NCI-H82 treated with DMSO at 0.1 percent for 48 hours (cell line): ENCODE measurements at regions not wholly inside any gene's neighbourhood (a gene's known extent, or its start where the extent isn't known, plus 50 kb on each side); places are given as distances from the start of the nearest gene placed in this dataset.

Experiments used
- DNase-seq: peaks from one replicate; lab custom pipeline; 2025; ENCODE audit not compliant: unreplicated experiment; lab: John Stamatoyannopoulos, UW

DNA sequence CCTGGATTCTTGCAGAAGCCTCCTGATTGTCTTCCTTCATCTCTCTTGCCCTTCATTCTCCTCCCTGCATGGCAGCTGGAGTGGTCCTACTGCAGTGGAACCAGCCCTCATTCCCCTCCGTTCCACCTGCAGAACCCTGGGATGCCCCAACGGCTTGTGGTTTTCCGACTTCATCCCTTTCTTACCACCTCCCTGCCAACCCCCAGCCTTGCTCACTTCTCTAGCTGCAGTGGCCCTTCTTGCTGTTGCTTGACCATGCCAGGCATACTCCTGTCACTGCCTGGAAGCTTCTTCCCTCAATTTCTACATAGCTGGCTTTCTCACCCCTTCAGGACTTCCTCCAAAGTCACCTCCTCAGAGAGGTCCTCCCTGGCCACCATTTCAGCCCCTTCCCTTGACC lies 123.3 kb downstream of the BEGAIN start:
- DNase-seq = no peak

- no peak for DNase-seq
These were observed 120.9 kb downstream of the BEGAIN start for GRCh38 chr14:100466111-100466856.

GRCh38 chr14:100467046-100467750 lies 120.0 kb downstream of the BEGAIN start:
- no peak for DNase-seq

DNA sequence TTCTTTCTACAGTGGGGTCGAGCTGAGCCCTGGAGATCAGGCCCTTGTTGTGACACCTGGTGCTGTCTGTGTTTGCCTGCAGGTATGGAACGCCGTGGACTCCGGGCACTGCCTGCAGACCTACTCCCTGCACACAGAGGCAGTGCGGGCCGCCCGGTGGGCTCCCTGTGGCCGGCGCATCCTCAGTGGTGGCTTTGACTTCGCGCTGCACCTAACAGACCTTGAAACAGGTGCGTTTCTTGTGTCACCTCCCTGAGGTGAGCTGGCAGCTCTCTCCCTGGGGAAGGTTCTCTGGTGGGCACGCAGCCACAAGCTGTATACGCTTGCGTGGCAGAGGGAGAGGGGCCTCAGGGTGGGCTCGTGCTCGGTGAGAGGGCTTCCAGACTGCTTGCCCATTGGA lies 119.3 kb downstream of the BEGAIN start:
- DNase-seq = no peak

DNA sequence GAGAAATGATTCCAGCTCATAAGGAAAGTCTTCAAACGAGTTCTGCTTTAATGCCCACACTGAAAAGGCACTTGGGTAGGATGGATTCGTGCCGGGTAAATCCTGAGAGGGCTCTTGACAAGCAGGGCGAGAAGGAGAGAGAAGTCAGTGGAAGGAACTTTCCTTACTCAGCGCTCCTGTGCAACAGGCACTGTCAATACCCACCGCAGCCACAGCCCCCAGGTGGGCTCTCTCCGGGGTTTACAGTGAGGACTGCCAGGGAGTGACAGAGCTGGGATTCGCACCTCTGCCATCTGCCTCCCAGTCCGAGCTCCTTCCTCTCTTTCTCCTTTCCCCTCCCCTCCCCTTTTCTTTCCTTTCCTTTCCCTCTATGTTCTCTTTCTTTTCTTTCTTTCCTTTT lies 118.7 kb downstream of the BEGAIN start:
- DNase-seq = no peak

- DNase-seq = no peak
These were observed 117.3 kb downstream of the BEGAIN start for GRCh38 chr14:100469632-100470522.

DNA sequence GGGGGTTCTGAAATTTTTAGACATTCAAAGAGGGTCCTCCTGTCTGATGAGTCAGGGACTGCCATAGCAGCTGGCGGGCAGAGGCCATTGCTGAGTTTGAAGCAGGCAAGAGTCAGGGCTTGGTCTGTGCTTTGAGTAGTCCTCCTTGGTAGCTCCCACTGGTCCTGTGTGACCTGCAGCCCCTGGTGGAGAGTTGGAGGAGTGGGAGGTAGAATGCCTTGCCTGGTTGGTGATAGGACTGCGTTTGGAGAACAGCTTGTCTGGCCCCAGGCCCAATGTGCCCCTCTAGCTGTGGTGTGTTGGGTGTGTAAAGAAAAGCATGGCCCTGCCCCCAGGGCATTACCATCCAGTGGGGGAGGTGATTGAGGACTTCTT lies 116.7 kb downstream of the BEGAIN start:
- no peak for DNase-seq

- no peak for DNase-seq
These were observed 115.7 kb downstream of the BEGAIN start for GRCh38 chr14:100471441-100472093.

GRCh38 chr14:100472094-100472455 lies 115.1 kb downstream of the BEGAIN start:
- no peak for DNase-seq

- DNase-seq = no peak
These were observed 114.7 kb downstream of the BEGAIN start for GRCh38 chr14:100472491-100472890.

- DNase-seq = no peak
These were observed 114.0 kb downstream of the BEGAIN start for GRCh38 chr14:100473249-100473648.

- DNase-seq = no peak
These were observed 113.0 kb downstream of the BEGAIN start for GRCh38 chr14:100474196-100474595.

DNA sequence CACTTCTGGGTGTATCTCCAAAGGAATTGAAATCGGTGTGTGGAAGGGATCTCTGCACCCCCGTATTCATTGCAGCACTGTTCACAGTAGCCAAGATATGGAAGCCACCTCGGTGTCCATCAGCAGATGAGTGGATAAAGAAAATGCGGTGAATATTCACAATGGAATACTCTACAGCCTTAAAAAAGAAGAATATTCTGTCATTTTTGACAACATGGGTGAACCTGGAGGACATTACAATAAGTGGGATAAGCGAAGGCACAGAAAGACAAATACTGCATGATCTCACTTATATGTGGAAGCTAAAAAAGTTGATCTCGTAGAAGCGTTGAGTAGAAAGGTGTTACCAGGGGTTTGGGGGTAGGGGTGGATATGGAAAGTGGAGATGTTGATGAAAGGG lies 111.9 kb downstream of the BEGAIN start:
- DNase-seq = no peak

- DNase-seq = no peak
These were observed 111.0 kb downstream of the BEGAIN start for GRCh38 chr14:100476012-100476822.

DNA sequence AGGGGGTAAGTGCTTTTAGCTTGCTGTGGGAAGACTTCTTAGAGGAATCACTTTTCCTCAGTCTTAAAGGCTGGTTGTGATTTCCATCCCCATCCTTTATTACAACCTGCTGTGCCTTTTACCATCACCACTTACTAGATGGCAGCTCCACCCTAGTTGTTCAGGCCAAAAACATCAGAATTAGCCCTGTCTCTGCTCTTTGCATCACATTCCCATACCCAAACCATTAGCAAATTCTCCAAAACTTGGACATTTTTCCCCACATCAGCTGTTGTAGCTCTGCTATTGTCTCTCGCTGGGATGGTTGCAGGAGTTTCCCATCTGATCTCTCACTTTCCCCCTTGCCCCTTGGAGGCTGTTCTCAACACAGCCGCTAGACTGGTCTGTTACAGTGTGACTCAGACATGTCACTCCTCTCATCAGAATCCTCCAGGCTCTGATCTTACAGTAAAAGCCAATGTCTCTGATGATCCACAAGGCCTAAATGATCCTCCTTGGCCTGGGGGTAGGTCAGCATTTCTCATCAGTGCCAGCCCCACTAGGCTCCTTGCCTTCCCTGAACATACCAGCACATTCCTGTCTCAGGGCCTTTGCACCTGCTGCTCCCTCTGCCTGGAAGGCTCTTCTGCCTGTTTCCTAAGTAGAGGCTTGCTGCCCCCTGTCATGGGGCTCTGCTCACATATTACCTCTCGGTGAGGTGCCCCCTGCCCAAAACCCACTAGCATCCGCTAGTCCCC lies 102.5 kb downstream of the BEGAIN start:
- no peak for DNase-seq

DNA sequence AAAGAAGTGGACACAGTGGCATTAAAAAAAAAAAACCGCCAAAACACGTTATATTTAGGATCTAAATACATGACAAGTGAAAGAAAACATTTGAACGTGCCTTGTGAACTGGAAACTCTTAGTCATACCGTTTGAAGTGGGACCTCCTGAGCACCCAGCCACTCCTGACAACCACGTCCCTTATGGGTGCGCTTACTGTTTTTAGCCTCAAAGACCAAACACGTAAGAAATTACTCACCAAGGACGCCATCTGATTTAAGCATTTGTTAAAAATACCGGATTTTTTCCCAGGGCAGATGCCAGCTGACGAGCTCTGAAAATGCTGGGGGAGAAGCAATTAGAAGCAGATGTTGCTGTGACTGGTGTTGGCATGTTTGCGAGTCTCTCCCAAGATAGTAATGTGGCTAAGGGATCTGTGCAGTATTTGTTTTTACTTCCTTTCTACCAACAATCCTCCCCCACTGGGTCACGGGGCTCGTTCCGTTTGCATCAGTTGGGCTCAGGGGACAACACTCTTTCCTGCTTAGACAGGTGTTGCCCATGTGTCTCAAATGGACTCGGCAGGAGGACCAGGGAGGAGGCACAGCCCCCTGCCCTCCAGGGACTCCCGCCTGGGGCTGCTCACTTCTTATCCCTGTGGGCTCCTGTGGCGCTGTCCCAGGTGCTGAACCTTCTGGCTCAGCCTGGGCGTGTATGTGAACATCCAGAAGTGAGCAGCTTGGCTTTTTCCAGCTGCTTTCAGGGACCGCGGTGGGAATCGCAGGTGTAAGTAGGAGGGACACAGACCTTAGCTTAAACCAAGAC lies 101.0 kb downstream of the BEGAIN start:
- DNase-seq = no peak
